GM18508 (cell line): ENCODE measurements at regions not wholly inside any gene's neighbourhood (a gene's known extent, or its start where the extent isn't known, plus 50 kb on each side); places are given as distances from the start of the nearest gene placed in this dataset.

Source experiments
- ATAC-seq: cut with Tn5 transposase; IDR thresholded peaks from one replicate; pipeline ENCODE4 v1.9.1; 2021; ENCODE audit warnings: moderate number of reproducible peaks; ENCODE audit not compliant: insufficient read depth, unreplicated experiment

GRCh38 chr2:128545829-128546228, 227.2 kb upstream of the HS6ST1 start:
- ATAC-seq = no peak

GRCh38 chr2:128547667-128548066, 229.0 kb upstream of the HS6ST1 start:
- ATAC-seq = no peak

GRCh38 chr2:128548461-128548891, 229.8 kb upstream of the HS6ST1 start:
- no peak for ATAC-seq

GRCh38 chr2:128549094-128549493, 230.4 kb upstream of the HS6ST1 start:
- no peak for ATAC-seq

GRCh38 chr2:128549646-128550260, 231.1 kb upstream of the HS6ST1 start:
- no peak for ATAC-seq

- ATAC-seq = no peak
Observed at GRCh38 chr2:128550389-128550788, 231.7 kb upstream of the HS6ST1 start.

- ATAC-seq = no peak
Observed at GRCh38 chr2:128550801-128551416, 232.2 kb upstream of the HS6ST1 start.

GRCh38 chr2:128551435-128551834, 232.8 kb upstream of the HS6ST1 start:
- no peak for ATAC-seq

- no peak for ATAC-seq
Observed at GRCh38 chr2:128552141-128552805, 233.6 kb upstream of the HS6ST1 start.

GRCh38 chr2:128552806-128553551, 234.3 kb upstream of the HS6ST1 start:
- ATAC-seq = no peak

- ATAC-seq = no peak
Observed at GRCh38 chr2:128554151-128554769, 235.6 kb upstream of the HS6ST1 start.

- no peak for ATAC-seq
Observed at GRCh38 chr2:128555433-128555832, 236.8 kb upstream of the HS6ST1 start.

- ATAC-seq = no peak
Observed at GRCh38 chr2:128556089-128556488, 237.4 kb upstream of the HS6ST1 start.

- ATAC-seq = no peak
Observed at GRCh38 chr2:128556633-128557032, 238.0 kb upstream of the HS6ST1 start.

- ATAC-seq = no peak
Observed at GRCh38 chr2:128557069-128557468, 238.4 kb upstream of the HS6ST1 start.

GRCh38 chr2:128557831-128558241, 239.2 kb upstream of the HS6ST1 start:
- no peak for ATAC-seq

GRCh38 chr2:128558441-128558840, 239.8 kb upstream of the HS6ST1 start:
- no peak for ATAC-seq

- no peak for ATAC-seq
Observed at GRCh38 chr2:128558895-128559532, 240.3 kb upstream of the HS6ST1 start.

GRCh38 chr2:128559533-128560515, 241.2 kb upstream of the HS6ST1 start:
- ATAC-seq = no peak
